RCC 7860 (cell line): ENCODE measurements at regions not wholly inside any gene's neighbourhood (a gene's known extent, or its start where the extent isn't known, plus 50 kb on each side); places are given as distances from the start of the nearest gene placed in this dataset.

Source experiments
- DNase-seq: peaks from one replicate; pipeline ENCODE4 v3.0.0-alpha.2; 2015; ENCODE audit warnings: low spot score
- FAIRE-seq: peaks from 2 replicates; lab custom pipeline; 2012; peaks lifted over from hg19 to GRCh38; lab: Jason Lieb, UNC

DNA sequence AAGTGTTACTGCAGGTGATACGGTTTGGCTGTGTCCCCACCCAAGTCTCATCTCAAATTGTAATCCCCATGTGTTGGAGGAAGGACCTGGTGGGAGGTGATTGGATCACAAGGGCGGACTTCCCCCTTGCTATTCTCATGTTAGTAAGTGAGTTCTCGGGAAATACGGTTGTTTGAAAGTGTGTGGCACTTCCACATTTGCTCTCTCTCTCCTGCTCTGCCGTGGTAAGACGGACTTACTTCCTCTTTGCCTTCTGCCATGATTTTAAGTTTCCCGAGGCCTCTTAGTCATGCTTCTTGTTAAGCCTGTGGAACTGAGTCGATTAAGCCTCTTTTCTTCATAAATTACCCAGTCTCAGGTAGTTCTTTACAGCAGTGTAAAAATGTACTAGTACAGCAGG lies 65.2 kb upstream of the SLC7A11 start:
- DNase-seq, result no peak

DNA sequence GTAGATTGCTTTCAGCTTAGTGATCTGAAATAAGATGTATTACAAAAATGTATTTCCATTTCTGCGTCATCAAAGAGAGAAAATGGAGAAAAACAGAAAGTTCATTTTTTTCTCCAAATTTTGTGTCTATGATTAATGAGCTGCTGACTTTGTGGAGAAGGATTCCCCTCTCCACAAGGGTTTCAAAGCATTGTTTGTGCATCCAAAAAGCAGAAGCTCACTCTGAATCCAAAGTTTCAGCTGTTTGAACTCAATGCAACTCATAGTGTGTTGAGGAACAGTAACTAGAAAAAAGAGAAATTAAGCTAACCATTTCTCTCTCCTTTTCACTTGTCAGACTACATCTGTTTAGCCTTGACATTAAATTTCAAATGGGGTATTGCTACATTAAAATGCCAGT lies 62.9 kb upstream of the SLC7A11 start:
- FAIRE-seq (no peak), DNase-seq (no peak)

More for the DNA sequence above, 65.2 kb upstream of the SLC7A11 start:
- no peak for FAIRE-seq

DNA sequence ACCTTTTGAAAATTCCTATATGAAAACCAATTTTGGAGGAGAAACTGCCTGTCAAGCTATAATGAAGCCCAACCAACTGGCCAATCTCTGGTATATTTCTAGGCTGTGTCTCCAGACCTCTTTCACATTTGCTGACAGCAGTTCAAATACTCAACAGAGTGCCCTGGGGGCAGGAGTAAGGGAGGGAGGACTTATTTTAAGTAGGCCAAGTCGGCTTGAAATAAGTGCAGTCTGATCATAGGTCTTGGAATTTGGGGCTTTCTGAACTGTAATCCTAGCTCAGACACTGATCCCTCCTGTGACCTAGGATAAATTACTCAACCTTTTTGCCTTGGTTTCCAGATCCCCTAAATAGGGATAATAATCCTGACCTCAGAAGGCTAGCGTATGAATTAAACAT lies 59.4 kb upstream of the SLC7A11 start:
- no peak for FAIRE-seq
- no peak for DNase-seq

DNA sequence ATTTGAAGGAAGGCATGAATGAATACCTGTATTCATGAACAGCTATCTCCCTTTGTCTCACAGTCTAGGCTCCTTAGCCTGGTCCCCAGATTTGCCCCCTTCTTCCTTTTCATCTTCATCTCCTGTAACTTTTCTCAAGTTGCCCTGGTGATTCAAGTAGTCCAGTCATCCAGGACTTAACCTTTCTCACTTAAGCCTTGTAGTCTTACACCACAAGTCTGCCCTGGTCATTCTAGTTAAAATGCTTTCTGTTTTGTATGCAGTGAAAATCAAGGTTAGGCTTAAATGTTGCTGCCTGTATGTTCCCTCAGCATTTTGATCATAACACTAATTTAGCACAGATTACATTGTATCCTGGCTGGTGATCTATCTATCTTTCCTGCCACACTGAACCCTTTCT lies 58.5 kb upstream of the SLC7A11 start:
- no peak for FAIRE-seq
- no peak for DNase-seq

DNA sequence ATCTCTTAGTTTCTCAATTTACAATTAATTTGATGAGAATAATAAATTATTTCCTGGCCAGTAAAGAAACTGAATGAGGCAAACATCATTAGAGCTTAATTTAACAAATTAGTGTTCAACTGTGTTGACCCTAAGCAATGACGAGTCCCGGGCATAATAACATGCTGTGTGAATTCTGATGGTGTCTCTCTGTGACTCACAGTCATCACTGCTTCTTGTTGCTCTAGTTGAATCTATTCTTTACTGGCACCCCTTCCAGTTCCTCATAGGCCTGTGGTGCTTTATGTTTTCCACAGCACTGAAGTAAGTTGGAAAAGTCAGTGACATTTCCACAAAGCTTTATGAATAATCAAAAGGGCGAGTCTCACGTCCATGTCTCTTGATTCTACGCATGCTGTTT lies 57.7 kb upstream of the SLC7A11 start:
- no peak for FAIRE-seq
- no peak for DNase-seq

DNA sequence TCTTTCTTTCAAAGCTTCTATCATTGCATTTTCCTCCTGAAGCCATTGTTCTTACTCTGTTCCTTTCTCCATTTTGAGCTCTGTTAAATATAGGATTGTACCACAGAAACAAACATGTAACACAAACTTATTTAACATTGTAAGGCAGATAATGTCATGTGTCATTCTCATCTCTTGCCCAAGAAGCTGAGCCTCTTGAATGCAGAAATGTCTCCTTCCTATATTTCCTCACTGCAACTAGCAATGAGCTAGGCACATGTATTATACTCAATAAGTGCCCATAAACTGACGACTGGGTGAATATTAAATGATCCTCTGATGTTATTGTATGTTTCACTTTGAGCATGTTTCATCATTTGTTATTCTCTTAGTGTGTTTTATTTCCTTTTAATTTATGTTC lies 56.7 kb upstream of the SLC7A11 start:
- FAIRE-seq (no peak), DNase-seq (no peak)

DNA sequence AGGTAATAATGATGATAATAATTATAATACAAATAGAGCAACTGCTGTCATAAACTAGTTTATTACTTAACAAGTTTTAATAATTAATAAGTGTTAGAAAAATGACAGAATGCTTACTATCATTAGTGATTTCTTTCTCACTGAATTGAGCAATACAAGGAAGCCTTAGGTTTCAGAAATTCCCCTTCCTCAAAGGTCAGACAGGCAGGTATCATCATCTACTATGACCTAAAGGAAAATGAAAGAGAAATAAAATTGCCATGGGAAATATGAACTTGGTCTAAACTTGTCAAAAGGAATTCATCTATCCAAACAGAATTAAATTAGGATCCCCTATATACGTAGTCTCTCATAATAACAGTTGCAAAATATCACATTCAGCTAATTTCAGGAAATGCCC lies 56.3 kb upstream of the SLC7A11 start:
- DNase-seq (no peak), FAIRE-seq (no peak)

DNA sequence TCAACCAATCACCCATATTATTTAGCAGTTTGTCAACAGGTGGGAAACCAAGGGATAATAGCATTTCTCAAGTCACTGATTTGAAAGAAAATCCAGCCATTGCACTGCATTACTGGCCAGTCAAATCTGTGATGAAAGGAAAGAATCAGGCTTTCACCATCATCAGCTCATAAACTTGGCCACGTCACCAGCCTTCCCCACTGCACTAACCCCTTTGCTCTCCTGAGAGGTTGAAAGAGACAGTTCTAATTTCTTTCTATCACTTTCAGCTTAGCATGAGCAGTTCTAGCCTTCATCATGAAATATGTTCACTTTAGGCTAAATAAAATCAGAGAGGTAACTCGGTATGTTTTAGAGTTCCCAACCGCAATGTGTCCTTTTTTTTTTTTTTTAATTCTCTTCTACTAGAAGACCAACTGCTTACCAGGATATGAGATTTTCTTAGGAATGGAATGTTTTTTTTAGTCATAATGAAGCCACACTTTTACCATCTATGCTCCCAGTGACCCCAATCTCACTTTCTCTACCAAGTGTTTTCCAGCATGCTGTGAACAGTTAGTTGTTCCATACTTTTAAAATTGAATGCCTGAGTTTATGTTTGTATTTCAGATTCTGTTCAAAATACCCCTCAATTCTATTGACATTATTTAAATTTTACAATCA lies 55.7 kb upstream of the SLC7A11 start:
- no peak for FAIRE-seq
- no peak for DNase-seq

DNA sequence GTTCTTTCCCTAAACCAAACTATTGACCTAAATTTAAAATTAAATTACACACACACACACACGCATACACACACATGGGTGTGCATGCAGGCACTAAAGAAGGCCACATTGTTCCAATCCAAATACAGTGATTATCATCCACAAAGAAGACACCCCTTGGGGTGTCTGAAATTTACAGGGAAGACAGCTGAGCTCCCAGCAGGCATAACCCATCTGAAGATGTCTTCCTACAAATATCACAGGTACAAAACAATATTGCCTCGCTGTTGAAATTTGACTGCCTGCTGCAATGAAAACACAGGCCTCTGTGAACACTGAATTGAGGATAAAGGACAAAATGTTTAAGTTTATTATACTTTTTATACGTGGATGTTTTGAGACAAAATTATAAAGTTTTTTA lies 50.2 kb upstream of the SLC7A11 start:
- no peak for FAIRE-seq

More for the DNA sequence above, 50.2 kb upstream of the SLC7A11 start:
- no peak for DNase-seq
